ENCODE measurements at regions not wholly inside any gene's neighbourhood (a gene's known extent, or its start where the extent isn't known, plus 50 kb on each side); places are given as distances from the start of the nearest gene placed in this dataset.

- TF ChIP-seq POLR2AphosphoS5 (IDR thresholded peaks at IDR 0.05; ENCODE audit: low read depth, low read length), result no peak
- no peak for TF ChIP-seq CHD4 (IDR thresholded peaks at IDR 0.05; ENCODE audit: borderline replicate concordance, low read length)
- no peak for TF ChIP-seq CTCF (CRISPR knock-in tag; IDR thresholded peaks at IDR 0.05)
- no peak for TF ChIP-seq HOXD1 (CRISPR knock-in tag; IDR thresholded peaks at IDR 0.05)
- TF ChIP-seq TCF7L2 (IDR thresholded peaks at IDR 0.05; ENCODE audit: low read depth, low read length), result no peak
- TF ChIP-seq, protein P1, sequence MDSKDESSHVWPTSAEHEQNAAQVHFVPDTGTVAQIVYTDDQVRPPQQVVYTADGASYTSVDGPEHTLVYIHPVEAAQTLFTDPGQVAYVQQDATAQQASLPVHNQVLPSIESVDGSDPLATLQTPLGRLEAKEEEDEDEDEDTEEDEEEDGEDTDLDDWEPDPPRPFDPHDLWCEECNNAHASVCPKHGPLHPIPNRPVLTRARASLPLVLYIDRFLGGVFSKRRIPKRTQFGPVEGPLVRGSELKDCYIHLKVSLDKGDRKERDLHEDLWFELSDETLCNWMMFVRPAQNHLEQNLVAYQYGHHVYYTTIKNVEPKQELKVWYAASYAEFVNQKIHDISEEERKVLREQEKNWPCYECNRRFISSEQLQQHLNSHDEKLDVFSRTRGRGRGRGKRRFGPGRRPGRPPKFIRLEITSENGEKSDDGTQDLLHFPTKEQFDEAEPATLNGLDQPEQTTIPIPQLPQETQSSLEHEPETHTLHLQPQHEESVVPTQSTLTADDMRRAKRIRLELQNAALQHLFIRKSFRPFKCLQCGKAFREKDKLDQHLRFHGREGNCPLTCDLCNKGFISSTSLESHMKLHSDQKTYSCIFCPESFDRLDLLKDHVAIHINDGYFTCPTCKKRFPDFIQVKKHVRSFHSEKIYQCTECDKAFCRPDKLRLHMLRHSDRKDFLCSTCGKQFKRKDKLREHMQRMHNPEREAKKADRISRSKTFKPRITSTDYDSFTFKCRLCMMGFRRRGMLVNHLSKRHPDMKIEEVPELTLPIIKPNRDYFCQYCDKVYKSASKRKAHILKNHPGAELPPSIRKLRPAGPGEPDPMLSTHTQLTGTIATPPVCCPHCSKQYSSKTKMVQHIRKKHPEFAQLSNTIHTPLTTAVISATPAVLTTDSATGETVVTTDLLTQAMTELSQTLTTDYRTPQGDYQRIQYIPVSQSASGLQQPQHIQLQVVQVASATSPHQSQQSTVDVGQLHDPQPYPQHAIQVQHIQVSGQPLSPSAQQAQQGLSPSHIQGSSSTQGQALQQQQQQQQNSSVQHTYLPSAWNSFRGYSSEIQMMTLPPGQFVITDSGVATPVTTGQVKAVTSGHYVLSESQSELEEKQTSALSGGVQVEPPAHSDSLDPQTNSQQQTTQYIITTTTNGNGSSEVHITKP (CRISPR knock-in tag; IDR thresholded peaks at IDR 0.05; ENCODE audit: low read depth), result no peak
- no peak for TF ChIP-seq ZNF317 (CRISPR knock-in tag; IDR thresholded peaks at IDR 0.05)
Measured at GRCh38 chr1:234906654-234907053, 222.0 kb downstream of the TOMM20 start.
